GM12878 (cell line): ENCODE measurements at regions not wholly inside any gene's neighbourhood (a gene's known extent, or its start where the extent isn't known, plus 50 kb on each side); places are given as distances from the start of the nearest gene placed in this dataset.

ENCODE experiments used
- ATAC-seq: fragments of 200-7000 bp; cut with Tn5 transposase; 3 replicates; pipeline ENCODE4 v1.9.1; 2020; ENCODE audit warnings: mild to moderate bottlenecking, moderate library complexity
- BruUV-seq: library from RNA; stranded (reverse); fragments of 400-500 nt; replicated peaks from 2 replicates; lab custom pipeline; 2021; lab: Mats Ljungman, UMichigan
- CTCF ChIA-PET: fragments of 300-600 bp; sonication (Branson Sonifier 250); formaldehyde crosslinking; extraction: SDS; loops from one replicate; lab custom pipeline; 2021; ENCODE audit warnings: inconsistent platforms; lab: Yijun Ruan, JAX
- POLR2A ChIA-PET: fragments of 350-600 bp; formaldehyde crosslinking; extraction: SDS; loops from one replicate; lab custom pipeline; 2021; ENCODE audit warnings: inconsistent platforms; lab: Charles Lee
- RAD21 ChIA-PET: fragments of 300-600 bp; sonication (Branson Sonifier 250); formaldehyde crosslinking; loops from one replicate; lab custom pipeline; 2023; ENCODE audit warnings: antibody characterized with exemption; ENCODE audit not compliant: unreplicated experiment; lab: Charles Lee
- SMC1A ChIA-PET: fragments of 300-600 bp; sonication (Branson Sonifier 250); formaldehyde crosslinking; loops from one replicate; lab custom pipeline; 2023; ENCODE audit not compliant: unreplicated experiment, uncharacterized antibody; lab: Charles Lee
- DNase-seq: peaks from one replicate; pipeline ENCODE4 v3.0.0-alpha.2; 2011; ENCODE audit warnings: low read depth, low spot score
- FAIRE-seq: peaks from 3 replicates; lab custom pipeline; 2011; peaks lifted over from hg19 to GRCh38; lab: Jason Lieb, UNC
- H2AFZ ChIP-seq: 2 replicates; pipeline ENCODE4 v1.6.0; 2011; ENCODE audit warnings: low read depth, low read length, control low read depth; ENCODE audit not compliant: control insufficient read depth
- H3K27ac ChIP-seq: 2 replicates; pipeline ENCODE4 v1.5.1; 2011; ENCODE audit warnings: control low read depth; ENCODE audit not compliant: control insufficient read depth, insufficient read depth
- H3K27me3 ChIP-seq, 2 experiments: replicated peaks in 1 of 2; 2 replicates each; pipeline versions ENCODE4 v1.6.0 to v1.6.1; 2011; ENCODE audit warnings: low read length in 1 of 2; ENCODE audit not compliant: control insufficient read depth in 2 of 2, insufficient read depth in 2 of 2
- H3K36me3 ChIP-seq, 2 experiments: 2 replicates each; pipeline ENCODE4 v1.5.1; 2011; ENCODE audit warnings: low read length in 1 of 2; ENCODE audit not compliant: control insufficient read depth in 2 of 2, insufficient read depth in 2 of 2
- H3K4me1 ChIP-seq: 2 replicates; pipeline ENCODE4 v1.6.1; 2011; ENCODE audit warnings: mild to moderate bottlenecking, low read length, moderate library complexity, mixed read lengths; ENCODE audit not compliant: control insufficient read depth, insufficient read depth
- H3K4me2 ChIP-seq: 2 replicates; pipeline ENCODE4 v1.6.0; 2011; ENCODE audit warnings: control low read depth; ENCODE audit not compliant: control insufficient read depth, insufficient read depth
- H3K4me3 ChIP-seq: fragments of 200-600 bp; sonication (generic); 2 replicates; pipeline ENCODE4 v1.5.1; 2016
- H3K79me2 ChIP-seq: 2 replicates; pipeline ENCODE4 v1.6.0; 2011; ENCODE audit warnings: low read length; ENCODE audit not compliant: control insufficient read depth, insufficient read depth
- H3K9ac ChIP-seq: 2 replicates; pipeline ENCODE4 v1.8.0; 2011; ENCODE audit warnings: low read length, control low read depth, mixed read lengths; ENCODE audit not compliant: control insufficient read depth, insufficient read depth
- H3K9me3 ChIP-seq: replicated peaks from 3 replicates; pipeline ENCODE4 v1.5.1; 2011; ENCODE audit warnings: mild to moderate bottlenecking, low read length; ENCODE audit not compliant: control insufficient read depth, insufficient read depth
- H4K20me1 ChIP-seq: 2 replicates; pipeline ENCODE4 v1.6.0; 2011; ENCODE audit not compliant: control insufficient read depth, insufficient read depth
- BHLHE40 ChIP-seq, 2 experiments: fragments of 450-650 bp in 1 of 2; IDR thresholded peaks; 2 replicates each; pipeline ENCODE4 v1.6.1; 2011 to 2017; ENCODE audit warnings: low read depth in 2 of 2, borderline replicate concordance in 1 of 2, improper control_type of control experiment in 1 of 2, low read length in 1 of 2, mild to moderate bottlenecking in 1 of 2
- JUND ChIP-seq: IDR thresholded peaks from 2 replicates; pipeline ENCODE4 v1.6.1; 2012; ENCODE audit warnings: low read depth, mild to moderate bottlenecking, low read length, improper control_type of control experiment, moderate library complexity
- MAX ChIP-seq: IDR thresholded peaks from 2 replicates; pipeline ENCODE4 v1.6.1; 2012; ENCODE audit warnings: low read depth, low read length, improper control_type of control experiment
- NFYB ChIP-seq: IDR thresholded peaks from 2 replicates; pipeline ENCODE4 v1.6.1; 2011; ENCODE audit warnings: low read depth, mild to moderate bottlenecking, low read length, improper control_type of control experiment, moderate library complexity; ENCODE audit not compliant: insufficient read depth
- PAX8 ChIP-seq: fragments of 450-650 bp; IDR thresholded peaks from 2 replicates; pipeline ENCODE4 v1.6.1; 2017; ENCODE audit warnings: mild to moderate bottlenecking, moderate library complexity
- PML ChIP-seq: IDR thresholded peaks from 2 replicates; pipeline ENCODE4 v1.6.1; 2012; ENCODE audit warnings: low read length, inconsistent platforms
- POU2F2 ChIP-seq: IDR thresholded peaks from 3 replicates; pipeline ENCODE4 v1.6.1; 2011; ENCODE audit warnings: low read depth, mild to moderate bottlenecking, low read length, borderline replicate concordance
- RFX5 ChIP-seq: IDR thresholded peaks from 2 replicates; pipeline ENCODE4 v1.6.1; 2011; ENCODE audit warnings: low read depth, low read length, improper control_type of control experiment
- WRNIP1 ChIP-seq: IDR thresholded peaks from 2 replicates; pipeline ENCODE4 v1.6.1; 2011; ENCODE audit warnings: low read depth, low read length, improper control_type of control experiment, borderline replicate concordance
- YBX1 ChIP-seq: fragments of 450-650 bp; IDR thresholded peaks from 2 replicates; pipeline ENCODE4 v1.6.1; 2016; ENCODE audit warnings: antibody characterized with exemption
- ZNF217 ChIP-seq: fragments of 450-650 bp; IDR thresholded peaks from 2 replicates; pipeline ENCODE4 v1.6.1; 2017; ENCODE audit warnings: antibody characterized with exemption, mild to moderate bottlenecking
- WGBS: methylation state at CpG from one replicate; pipeline ENCODE4 v1.1.6; 2016; ENCODE audit warnings: low lambda C conversion rate; ENCODE audit not compliant: insufficient replicate concordance, insufficient coverage; ENCODE audit errors: missing lambda C conversion rate; 5-methylcytosine and 5-hydroxymethylcytosine counted together
- in situ Hi-C: fragments of 300-500 bp; cut with MboI; formaldehyde crosslinking; loops from 9 replicates; pipeline ENCODE4 v1.14.3; 2018; ENCODE audit warnings: mixed read lengths
- intact Hi-C: fragments of 100-400 bp; cut with micrococcal nuclease; formaldehyde crosslinking; loops from one replicate; pipeline ENCODE4 v1.14.2; 2022; ENCODE audit not compliant: unreplicated experiment
- TF ChIP-seq, protein P1 (sequence below): fragments of 450-650 bp; IDR thresholded peaks from 2 replicates; pipeline ENCODE4 v1.6.1; 2016; ENCODE audit warnings: mild to moderate bottlenecking, moderate library complexity, borderline replicate concordance

DNA sequence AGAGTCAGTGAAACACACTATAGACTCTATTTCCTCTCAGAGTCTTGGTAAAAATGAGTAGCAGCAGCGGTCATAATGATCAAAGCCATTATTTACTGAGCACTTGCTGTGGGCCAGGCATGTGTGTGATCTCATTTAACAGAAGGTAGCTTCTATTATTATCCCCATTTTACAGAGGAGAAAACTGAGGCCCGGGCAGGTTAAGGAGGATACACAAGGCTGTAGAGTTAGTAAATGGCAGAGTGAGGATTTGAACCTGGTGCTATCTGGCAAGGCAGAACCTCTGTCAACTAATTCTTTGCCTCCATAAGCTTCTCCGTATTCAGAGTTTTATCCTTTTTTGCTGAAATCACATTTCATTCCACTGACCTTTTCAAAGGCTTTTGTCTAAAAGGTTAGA, 122.2 kb upstream of the SALL4 start:
- ChIA-PET RAD21 (no interaction called here), CTCF (interaction anchor here (0.5 kb wide), 1 partner anchor 108 kb away, joined by 3 read pairs; no protein-coding TSS in a partner anchor), POLR2A (no interaction called here), SMC1A (no interaction called here)
- intact Hi-C loops: no loop called here
- H3K4me3 ChIP-seq: no peak overlapping the region
- FAIRE-seq (no peak), ATAC-seq (no peak), DNase-seq (no peak)
- no TSS peak for BruUV-seq
- no peak overlapping the region for H3K9ac ChIP-seq
- H2AFZ ChIP-seq: no peak overlapping the region
- no peaks in the 10 kb centered on the region for H3K9me3 ChIP-seq
- no peaks in the 10 kb centered on the region for H3K79me2 ChIP-seq
- H3K36me3 ChIP-seq: no peaks in the 10 kb centered on the region
- 33% methylated on average over 3 of the region's 3 CpGs for WGBS
- H3K27ac ChIP-seq: no peak overlapping the region
- H3K27me3 ChIP-seq: no peaks in the 10 kb centered on the region
- H3K4me1 ChIP-seq: no peaks in the 10 kb centered on the region
- H4K20me1 ChIP-seq: no peaks in the 10 kb centered on the region
- no peak overlapping the region for H3K4me2 ChIP-seq
- TF ChIP-seq NFYB: no peak
- TF ChIP-seq BHLHE40 (IDR thresholded peaks at IDR 0.05; ENCODE audit: borderline replicate concordance in 1 of 2, low read depth in 2 of 2, low read length in 1 of 2): no peak
- no peak for TF ChIP-seq PAX8
- TF ChIP-seq JUND: no peak
- in situ Hi-C loops: no loop called here

GRCh38 chr20:51923633-51924032, 121.3 kb upstream of the SALL4 start:
- SMC1A ChIA-PET: no interaction called here
- no peak for FAIRE-seq
- Histone ChIP-seq H2AFZ (no peak overlapping the region), H3K4me3 (no peak overlapping the region), H3K4me2 (no peak overlapping the region), H4K20me1 (no peaks in the 10 kb centered on the region), H3K36me3 (no peaks in the 10 kb centered on the region), H3K4me1 (no peaks in the 10 kb centered on the region), H3K9me3 (no peaks in the 10 kb centered on the region), H3K27me3 (no peaks in the 10 kb centered on the region), H3K79me2 (no peaks in the 10 kb centered on the region), H3K27ac (no peak overlapping the region), H3K9ac (no peak overlapping the region)
- DNase-seq: no peak
- TF ChIP-seq ZNF217 (no peak), POU2F2 (no peak), MAX (no peak), RFX5 (no peak), YBX1 (no peak), PML (no peak), WRNIP1 (no peak)
- TF ChIP-seq, protein P1, sequence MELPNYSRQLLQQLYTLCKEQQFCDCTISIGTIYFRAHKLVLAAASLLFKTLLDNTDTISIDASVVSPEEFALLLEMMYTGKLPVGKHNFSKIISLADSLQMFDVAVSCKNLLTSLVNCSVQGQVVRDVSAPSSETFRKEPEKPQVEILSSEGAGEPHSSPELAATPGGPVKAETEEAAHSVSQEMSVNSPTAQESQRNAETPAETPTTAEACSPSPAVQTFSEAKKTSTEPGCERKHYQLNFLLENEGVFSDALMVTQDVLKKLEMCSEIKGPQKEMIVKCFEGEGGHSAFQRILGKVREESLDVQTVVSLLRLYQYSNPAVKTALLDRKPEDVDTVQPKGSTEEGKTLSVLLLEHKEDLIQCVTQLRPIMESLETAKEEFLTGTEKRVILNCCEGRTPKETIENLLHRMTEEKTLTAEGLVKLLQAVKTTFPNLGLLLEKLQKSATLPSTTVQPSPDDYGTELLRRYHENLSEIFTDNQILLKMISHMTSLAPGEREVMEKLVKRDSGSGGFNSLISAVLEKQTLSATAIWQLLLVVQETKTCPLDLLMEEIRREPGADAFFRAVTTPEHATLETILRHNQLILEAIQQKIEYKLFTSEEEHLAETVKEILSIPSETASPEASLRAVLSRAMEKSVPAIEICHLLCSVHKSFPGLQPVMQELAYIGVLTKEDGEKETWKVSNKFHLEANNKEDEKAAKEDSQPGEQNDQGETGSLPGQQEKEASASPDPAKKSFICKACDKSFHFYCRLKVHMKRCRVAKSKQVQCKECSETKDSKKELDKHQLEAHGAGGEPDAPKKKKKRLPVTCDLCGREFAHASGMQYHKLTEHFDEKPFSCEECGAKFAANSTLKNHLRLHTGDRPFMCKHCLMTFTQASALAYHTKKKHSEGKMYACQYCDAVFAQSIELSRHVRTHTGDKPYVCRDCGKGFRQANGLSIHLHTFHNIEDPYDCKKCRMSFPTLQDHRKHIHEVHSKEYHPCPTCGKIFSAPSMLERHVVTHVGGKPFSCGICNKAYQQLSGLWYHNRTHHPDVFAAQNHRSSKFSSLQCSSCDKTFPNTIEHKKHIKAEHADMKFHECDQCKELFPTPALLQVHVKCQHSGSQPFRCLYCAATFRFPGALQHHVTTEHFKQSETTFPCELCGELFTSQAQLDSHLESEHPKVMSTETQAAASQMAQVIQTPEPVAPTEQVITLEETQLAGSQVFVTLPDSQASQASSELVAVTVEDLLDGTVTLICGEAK: no peak
- no peak for ATAC-seq
- CTCF ChIA-PET: interaction anchor here (0.7 kb wide), 1 partner anchor 12 kb away, joined by 3 read pairs; no protein-coding TSS in a partner anchor
- WGBS: 4% methylated on average over 2 of the region's 2 CpGs
- in situ Hi-C loops (no loop called here), intact Hi-C loops (no loop called here)
- POLR2A ChIA-PET: no interaction called here
- no TSS peak for BruUV-seq
- RAD21 ChIA-PET: no interaction called here
